Testis (tissue), 2 donors: ENCODE measurements at regions not wholly inside any gene's neighbourhood (a gene's known extent, or its start where the extent isn't known, plus 50 kb on each side); places are given as distances from the start of the nearest gene placed in this dataset.

Source experiments
- CTCF ChIP-seq, 3 experiments: fragments of 450-650 bp in 2 of 3; fragments of 200-600 bp in 1 of 3; sonication (generic) in 1 of 3; IDR thresholded peaks; one replicate each; pipeline ENCODE4 v1.5.1; 2016 to 2019; ENCODE audit warnings: antibody characterized with exemption in 3 of 3, mild to moderate bottlenecking in 2 of 3, moderate library complexity in 1 of 3
- POLR2A ChIP-seq: fragments of 450-650 bp; IDR thresholded peaks from one replicate; pipeline ENCODE4 v1.6.1; 2017; ENCODE audit warnings: antibody characterized with exemption, mild to moderate bottlenecking, moderate library complexity

- TF ChIP-seq CTCF (IDR thresholded peaks at IDR 0.05), result no peak
- TF ChIP-seq POLR2A, result no peak
These were observed 207.7 kb upstream of the DTNBP1 start for GRCh38 chr6:15870333-15871043.
